ENCODE measurements at regions not wholly inside any gene's neighbourhood (a gene's known extent, or its start where the extent isn't known, plus 50 kb on each side); places are given as distances from the start of the nearest gene placed in this dataset.
A peak's percentile ranks its signal among the peaks of the same experiment; 100 is the strongest.

DNA sequence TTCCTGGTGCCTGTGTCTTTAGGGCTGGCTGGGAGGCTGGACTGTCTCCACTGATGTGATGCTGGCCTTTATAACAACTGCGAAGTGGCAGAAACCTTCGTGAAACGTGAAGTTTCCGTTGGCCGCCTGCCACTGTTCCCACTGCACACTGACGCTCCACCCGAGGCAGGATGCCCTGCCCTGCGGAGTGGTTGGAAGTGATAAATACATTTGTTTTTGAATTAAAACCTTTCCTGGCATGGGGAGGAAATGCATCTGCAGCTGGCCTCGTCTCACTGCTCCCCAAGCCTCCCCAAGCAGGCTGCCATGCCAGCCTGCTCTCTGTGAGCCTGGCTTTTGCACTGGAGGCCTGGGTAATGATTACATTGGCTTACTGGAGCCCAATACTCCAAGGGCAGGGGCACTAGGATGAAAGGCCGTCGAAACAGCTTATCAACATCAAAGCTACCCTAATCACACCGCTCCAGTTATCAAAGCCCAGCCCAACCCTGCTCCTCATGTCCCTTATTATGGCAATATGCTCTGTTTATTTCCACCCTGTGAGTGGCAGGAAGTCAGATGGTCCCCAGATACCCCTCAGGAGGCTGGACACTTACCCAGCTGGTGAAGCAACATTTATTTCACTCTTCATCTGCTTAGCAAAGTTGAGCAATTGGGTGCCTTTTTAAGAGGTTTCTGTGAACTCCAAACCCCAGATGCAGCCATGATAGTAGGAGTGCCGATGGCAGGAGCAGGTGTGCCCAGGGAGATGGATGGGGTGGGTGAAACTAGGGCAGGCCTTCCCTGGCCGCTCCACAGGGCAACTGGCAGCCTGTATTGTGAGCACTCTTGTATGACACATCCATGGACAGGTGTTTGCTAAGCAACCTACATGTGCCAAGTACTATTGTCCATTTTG is 97.4 kb upstream of the ITGA6 start:
- no peak for DNase-seq (ENCODE audit: low spot score)

DNA sequence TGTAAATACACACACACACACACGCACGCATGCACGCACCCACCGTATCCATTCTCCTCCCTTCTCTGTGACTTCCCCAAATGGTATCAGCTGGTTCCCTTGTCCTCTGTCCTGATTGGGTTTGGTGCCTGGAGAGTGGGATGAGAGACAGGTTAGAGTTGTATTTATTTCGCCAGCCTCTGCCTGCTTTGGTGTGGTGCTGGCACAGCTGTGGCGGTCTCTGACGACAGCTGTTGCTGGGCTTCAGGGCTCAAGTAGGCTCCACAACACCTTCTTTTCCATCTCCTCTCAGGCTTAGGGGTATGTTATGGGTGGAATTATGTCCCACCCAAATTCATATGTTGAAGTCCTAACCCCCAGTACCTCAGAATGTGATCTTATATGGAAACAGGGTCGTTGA is 94.9 kb upstream of the ITGA6 start:
- DNase-seq (ENCODE audit: low spot score), result no peak

GRCh38 chr2:172333235-172333977 is 94.0 kb upstream of the ITGA6 start:
- no peak for DNase-seq (ENCODE audit: low spot score)

- no peak for DNase-seq (ENCODE audit: low spot score)
These were observed 93.4 kb upstream of the ITGA6 start for GRCh38 chr2:172333978-172334330.

DNA sequence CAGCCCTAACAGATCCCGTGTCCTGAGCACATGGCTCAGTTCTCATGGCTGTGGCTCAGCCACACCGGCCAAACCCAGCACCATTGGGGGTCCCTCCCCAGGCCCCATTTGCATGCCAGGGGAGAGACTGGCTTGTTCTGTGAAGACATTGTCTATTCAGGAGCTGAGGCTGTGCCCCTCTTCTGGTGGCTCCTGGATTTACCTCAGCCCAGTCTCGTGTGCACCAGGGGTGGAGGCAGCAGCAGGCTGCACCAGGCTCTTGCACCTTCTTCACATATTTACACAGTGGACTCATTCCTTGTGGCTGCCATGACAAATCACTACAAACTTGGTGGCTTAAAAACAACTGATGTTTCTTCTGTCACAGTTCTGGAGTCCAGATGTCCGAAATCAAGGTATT is 92.4 kb upstream of the ITGA6 start:
- no peak for DNase-seq (ENCODE audit: low spot score)

- DNase-seq (ENCODE audit: low spot score), result no peak
These were observed 91.7 kb upstream of the ITGA6 start for GRCh38 chr2:172335736-172336135.

- no peak for DNase-seq (ENCODE audit: low spot score)
These were observed 90.7 kb upstream of the ITGA6 start for GRCh38 chr2:172336681-172337080.

- no peak for DNase-seq (ENCODE audit: low spot score)
These were observed 87.9 kb upstream of the ITGA6 start for GRCh38 chr2:172339371-172340010.

GRCh38 chr2:172340394-172340793 is 87.0 kb upstream of the ITGA6 start:
- no peak for DNase-seq (ENCODE audit: low spot score)

GRCh38 chr2:172342078-172342477 is 85.3 kb upstream of the ITGA6 start:
- DNase-seq (ENCODE audit: low spot score), result no peak

GRCh38 chr2:172342611-172343010 is 84.8 kb upstream of the ITGA6 start:
- DNase-seq (ENCODE audit: low spot score), result no peak

- DNase-seq (ENCODE audit: low spot score), result no peak
These were observed 83.2 kb upstream of the ITGA6 start for GRCh38 chr2:172344159-172344558.

DNA sequence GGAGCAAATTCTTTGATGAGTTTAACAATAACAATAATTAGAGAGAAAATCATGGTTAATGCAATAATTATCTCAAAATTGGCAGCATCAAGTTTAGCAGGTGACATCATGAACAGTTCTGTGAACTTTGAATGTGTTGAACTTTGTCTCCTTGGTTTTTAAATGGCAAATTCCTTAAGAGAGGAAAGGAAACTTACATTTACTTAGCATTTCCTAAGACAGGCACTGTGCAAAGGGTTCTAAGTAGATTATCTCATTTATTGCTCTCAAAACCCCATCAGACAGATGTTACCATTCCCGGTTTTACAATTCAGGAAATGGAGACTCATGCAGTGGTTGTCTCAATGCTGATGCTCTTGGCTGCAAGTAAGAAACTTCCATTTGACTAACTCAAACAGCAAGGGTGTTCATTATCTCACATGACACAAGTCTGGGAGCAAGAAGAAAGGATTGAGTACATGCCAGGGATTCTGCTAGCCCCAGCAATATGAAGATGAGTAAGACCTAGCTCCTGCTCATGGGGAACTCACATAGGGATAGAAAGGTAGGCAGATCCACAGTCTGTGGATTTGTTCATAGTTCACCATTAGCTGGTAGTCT is 81.3 kb upstream of the ITGA6 start:
- DNase-seq (ENCODE audit: low spot score), result no peak

GRCh38 chr2:172348555-172349288 is 78.7 kb upstream of the ITGA6 start:
- DNase-seq (ENCODE audit: low spot score), result no peak

DNA sequence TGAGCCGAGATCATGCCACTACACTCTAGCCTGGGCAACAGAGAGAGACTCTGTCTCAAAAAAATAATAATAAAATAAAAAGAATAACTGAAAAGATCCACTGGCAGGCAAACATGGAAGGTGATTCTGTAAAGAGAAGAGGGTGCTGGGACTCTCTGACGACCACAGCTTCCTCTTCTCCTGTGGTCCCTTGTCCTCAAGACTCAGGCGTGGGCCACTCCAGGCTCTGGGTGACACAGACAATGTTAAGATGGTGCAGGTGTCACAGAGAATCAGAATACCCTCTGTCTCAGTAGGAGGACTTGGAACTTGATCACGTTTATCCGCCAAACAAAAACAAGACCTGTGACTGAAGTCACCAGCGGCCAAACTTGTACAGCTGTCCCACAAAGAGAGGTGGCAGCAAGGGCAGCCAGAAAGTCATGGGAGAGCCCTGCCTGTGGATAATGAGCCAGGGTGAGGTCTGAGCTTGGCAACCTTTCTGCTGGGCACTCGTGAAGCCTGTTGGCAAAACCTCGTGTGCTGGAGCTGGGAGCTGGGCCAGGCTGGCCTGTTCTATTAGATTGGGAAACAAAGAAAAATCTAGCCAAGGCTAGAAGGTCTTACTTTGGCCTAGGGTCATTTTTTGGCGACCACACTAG is 76.4 kb upstream of the ITGA6 start:
- peak; percentile 53 for DNase-seq (ENCODE audit: low spot score)

GRCh38 chr2:172351586-172351985 is 75.8 kb upstream of the ITGA6 start:
- no peak for DNase-seq (ENCODE audit: low spot score)

DNA sequence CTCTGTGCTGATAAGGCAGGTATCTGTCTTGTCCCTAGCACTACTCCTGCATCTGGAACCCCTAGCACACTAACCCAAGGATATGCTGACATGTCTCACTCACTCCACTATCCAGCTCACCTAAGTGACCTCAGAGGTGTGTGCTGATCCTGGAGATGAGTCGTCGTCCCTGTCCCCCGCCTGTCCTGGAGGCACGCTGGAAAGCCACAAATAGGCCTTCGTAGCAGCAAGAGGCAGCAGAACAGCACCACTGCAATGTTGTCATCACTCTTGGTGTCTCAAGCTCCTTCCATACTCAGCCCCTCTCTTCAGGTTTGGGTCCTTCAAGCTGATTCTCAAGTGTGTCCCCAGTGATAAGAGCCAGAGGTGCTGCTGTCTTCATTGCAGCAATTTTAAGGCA is 73.0 kb upstream of the ITGA6 start:
- no peak for DNase-seq (ENCODE audit: low spot score)

- no peak for DNase-seq (ENCODE audit: low spot score)
These were observed 69.9 kb upstream of the ITGA6 start for GRCh38 chr2:172357442-172357841.

GRCh38 chr2:172358691-172359556 is 68.5 kb upstream of the ITGA6 start:
- DNase-seq (ENCODE audit: low spot score), result no peak

DNA sequence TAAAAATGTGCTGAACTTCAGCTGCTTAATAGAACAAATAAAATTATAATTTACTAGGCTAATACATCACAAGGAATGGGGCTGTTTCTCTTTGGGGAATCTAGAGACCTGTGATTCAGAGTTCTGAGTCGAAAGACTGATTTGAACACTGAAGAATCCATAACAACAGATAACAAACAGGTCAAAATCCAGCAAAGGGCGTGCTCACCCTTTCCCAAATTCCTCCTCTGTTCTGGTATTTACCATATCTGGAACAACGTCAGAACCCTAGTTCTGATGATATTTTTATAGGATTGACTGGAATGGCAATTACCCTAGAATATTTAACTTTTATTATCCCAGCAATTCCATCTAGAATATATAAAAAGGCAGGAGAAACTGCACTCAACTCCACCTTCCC is 66.0 kb upstream of the ITGA6 start:
- no peak for DNase-seq (ENCODE audit: low spot score)

Data from putamen (tissue), 1 donor.